ENCODE measurements at regions not wholly inside any gene's neighbourhood (a gene's known extent, or its start where the extent isn't known, plus 50 kb on each side); places are given as distances from the start of the nearest gene placed in this dataset.

- no peak overlapping the region for H3K4me3 ChIP-seq (ENCODE audit: low read length in 3 of 3)
- no peak overlapping the region for H3K9ac ChIP-seq (ENCODE audit: low read depth in 1 of 3, low read length in 3 of 3)
- no peaks in the 10 kb centered on the region for H3K36me3 ChIP-seq (ENCODE audit: control insufficient read depth in 3 of 3, insufficient read depth in 3 of 3, low read length in 3 of 3)
- no peaks in the 10 kb centered on the region for H3K27me3 ChIP-seq (ENCODE audit: control insufficient read depth in 3 of 3, insufficient read depth in 3 of 3, low read length in 3 of 3)
- H3K4me1 ChIP-seq (ENCODE audit: control insufficient read depth in 3 of 3, insufficient read depth in 3 of 3, low read length in 3 of 3): no peaks in the 10 kb centered on the region
- H3K27ac ChIP-seq (ENCODE audit: low read depth, low read length): no peak overlapping the region
- no peaks in the 10 kb centered on the region for H3K9me3 ChIP-seq (ENCODE audit: control insufficient read depth in 3 of 3, low read length in 3 of 3)
Observed at GRCh38 chr13:81473366-81473899, 1132.5 kb upstream of the SPRY2 start.

- H3K9me3 ChIP-seq (ENCODE audit: control insufficient read depth in 3 of 3, low read length in 3 of 3): no peaks in the 10 kb centered on the region
- no peaks in the 10 kb centered on the region for H3K36me3 ChIP-seq (ENCODE audit: control insufficient read depth in 3 of 3, insufficient read depth in 3 of 3, low read length in 3 of 3)
- H3K4me3 ChIP-seq (ENCODE audit: low read length in 3 of 3): no peak overlapping the region
- no peak overlapping the region for H3K27ac ChIP-seq (ENCODE audit: low read depth, low read length)
- no peak overlapping the region for H3K9ac ChIP-seq (ENCODE audit: low read depth in 1 of 3, low read length in 3 of 3)
- H3K27me3 ChIP-seq (ENCODE audit: control insufficient read depth in 3 of 3, insufficient read depth in 3 of 3, low read length in 3 of 3): no peaks in the 10 kb centered on the region
- no peaks in the 10 kb centered on the region for H3K4me1 ChIP-seq (ENCODE audit: control insufficient read depth in 3 of 3, insufficient read depth in 3 of 3, low read length in 3 of 3)
Observed at GRCh38 chr13:81458170-81458569, 1117.2 kb upstream of the SPRY2 start.

- Histone ChIP-seq H3K9me3 (ENCODE audit: control insufficient read depth in 3 of 3, low read length in 3 of 3) (no peaks in the 10 kb centered on the region), H3K9ac (ENCODE audit: low read depth in 1 of 3, low read length in 3 of 3) (no peak overlapping the region), H3K27me3 (ENCODE audit: control insufficient read depth in 3 of 3, insufficient read depth in 3 of 3, low read length in 3 of 3) (no peaks in the 10 kb centered on the region), H3K36me3 (ENCODE audit: control insufficient read depth in 3 of 3, insufficient read depth in 3 of 3, low read length in 3 of 3) (no peaks in the 10 kb centered on the region), H3K4me1 (ENCODE audit: control insufficient read depth in 3 of 3, insufficient read depth in 3 of 3, low read length in 3 of 3) (no peaks in the 10 kb centered on the region), H3K27ac (ENCODE audit: low read depth, low read length) (no peak overlapping the region), H3K4me3 (ENCODE audit: low read length in 3 of 3) (no peak overlapping the region)
Observed at GRCh38 chr13:81446441-81446840, 1105.5 kb upstream of the SPRY2 start.

GRCh38 chr13:81442904-81443303 is 1102.0 kb upstream of the SPRY2 start:
- no peaks in the 10 kb centered on the region for H3K36me3 ChIP-seq (ENCODE audit: control insufficient read depth in 3 of 3, insufficient read depth in 3 of 3, low read length in 3 of 3)
- H3K27me3 ChIP-seq (ENCODE audit: control insufficient read depth in 3 of 3, insufficient read depth in 3 of 3, low read length in 3 of 3): no peaks in the 10 kb centered on the region
- H3K4me1 ChIP-seq (ENCODE audit: control insufficient read depth in 3 of 3, insufficient read depth in 3 of 3, low read length in 3 of 3): no peaks in the 10 kb centered on the region
- no peak overlapping the region for H3K27ac ChIP-seq (ENCODE audit: low read depth, low read length)
- H3K9ac ChIP-seq (ENCODE audit: low read depth in 1 of 3, low read length in 3 of 3): no peak overlapping the region
- H3K4me3 ChIP-seq (ENCODE audit: low read length in 3 of 3): no peak overlapping the region
- H3K9me3 ChIP-seq (ENCODE audit: control insufficient read depth in 3 of 3, low read length in 3 of 3): no peaks in the 10 kb centered on the region

GRCh38 chr13:81425286-81425685 is 1084.4 kb upstream of the SPRY2 start:
- Histone ChIP-seq H3K36me3 (ENCODE audit: control insufficient read depth in 3 of 3, insufficient read depth in 3 of 3, low read length in 3 of 3) (no peaks in the 10 kb centered on the region), H3K9me3 (ENCODE audit: control insufficient read depth in 3 of 3, low read length in 3 of 3) (no peaks in the 10 kb centered on the region), H3K27ac (ENCODE audit: low read depth, low read length) (no peak overlapping the region)

GRCh38 chr13:81409284-81409683 is 1068.4 kb upstream of the SPRY2 start:
- H3K4me1 ChIP-seq (ENCODE audit: control insufficient read depth in 3 of 3, insufficient read depth in 3 of 3, low read length in 3 of 3): no peaks in the 10 kb centered on the region

More at GRCh38 chr13:81425286-81425685, 1084.4 kb upstream of the SPRY2 start:
- Histone ChIP-seq H3K4me3 (ENCODE audit: low read length in 3 of 3) (no peak overlapping the region), H3K4me1 (ENCODE audit: control insufficient read depth in 3 of 3, insufficient read depth in 3 of 3, low read length in 3 of 3) (no peaks in the 10 kb centered on the region), H3K9ac (ENCODE audit: low read depth in 1 of 3, low read length in 3 of 3) (no peak overlapping the region), H3K27me3 (ENCODE audit: control insufficient read depth in 3 of 3, insufficient read depth in 3 of 3, low read length in 3 of 3) (no peaks in the 10 kb centered on the region)

GRCh38 chr13:81408647-81409046 is 1067.7 kb upstream of the SPRY2 start:
- Histone ChIP-seq H3K4me3 (ENCODE audit: low read length in 3 of 3) (no peak overlapping the region), H3K9ac (ENCODE audit: low read depth in 1 of 3, low read length in 3 of 3) (no peak overlapping the region), H3K27me3 (ENCODE audit: control insufficient read depth in 3 of 3, insufficient read depth in 3 of 3, low read length in 3 of 3) (no peaks in the 10 kb centered on the region), H3K27ac (ENCODE audit: low read depth, low read length) (no peak overlapping the region), H3K4me1 (ENCODE audit: control insufficient read depth in 3 of 3, insufficient read depth in 3 of 3, low read length in 3 of 3) (no peaks in the 10 kb centered on the region), H3K36me3 (ENCODE audit: control insufficient read depth in 3 of 3, insufficient read depth in 3 of 3, low read length in 3 of 3) (no peaks in the 10 kb centered on the region), H3K9me3 (ENCODE audit: control insufficient read depth in 3 of 3, low read length in 3 of 3) (no peaks in the 10 kb centered on the region)

More at GRCh38 chr13:81409284-81409683, 1068.4 kb upstream of the SPRY2 start:
- Histone ChIP-seq H3K27me3 (ENCODE audit: control insufficient read depth in 3 of 3, insufficient read depth in 3 of 3, low read length in 3 of 3) (no peaks in the 10 kb centered on the region), H3K4me3 (ENCODE audit: low read length in 3 of 3) (no peak overlapping the region), H3K27ac (ENCODE audit: low read depth, low read length) (no peak overlapping the region), H3K9me3 (ENCODE audit: control insufficient read depth in 3 of 3, low read length in 3 of 3) (no peaks in the 10 kb centered on the region), H3K9ac (ENCODE audit: low read depth in 1 of 3, low read length in 3 of 3) (no peak overlapping the region), H3K36me3 (ENCODE audit: control insufficient read depth in 3 of 3, insufficient read depth in 3 of 3, low read length in 3 of 3) (no peaks in the 10 kb centered on the region)

- H3K4me1 ChIP-seq (ENCODE audit: control insufficient read depth in 3 of 3, insufficient read depth in 3 of 3, low read length in 3 of 3): no peaks in the 10 kb centered on the region
- no peak overlapping the region for H3K27ac ChIP-seq (ENCODE audit: low read depth, low read length)
- H3K9ac ChIP-seq (ENCODE audit: low read depth in 1 of 3, low read length in 3 of 3): no peak overlapping the region
- no peaks in the 10 kb centered on the region for H3K9me3 ChIP-seq (ENCODE audit: control insufficient read depth in 3 of 3, low read length in 3 of 3)
- no peaks in the 10 kb centered on the region for H3K36me3 ChIP-seq (ENCODE audit: control insufficient read depth in 3 of 3, insufficient read depth in 3 of 3, low read length in 3 of 3)
- H3K4me3 ChIP-seq (ENCODE audit: low read length in 3 of 3): no peak overlapping the region
- no peaks in the 10 kb centered on the region for H3K27me3 ChIP-seq (ENCODE audit: control insufficient read depth in 3 of 3, insufficient read depth in 3 of 3, low read length in 3 of 3)
Observed at GRCh38 chr13:81406639-81407292, 1065.8 kb upstream of the SPRY2 start.

- H3K4me1 ChIP-seq (ENCODE audit: control insufficient read depth in 3 of 3, insufficient read depth in 3 of 3, low read length in 3 of 3): no peaks in the 10 kb centered on the region
- no peak overlapping the region for H3K9ac ChIP-seq (ENCODE audit: low read depth in 1 of 3, low read length in 3 of 3)
- no peaks in the 10 kb centered on the region for H3K36me3 ChIP-seq (ENCODE audit: control insufficient read depth in 3 of 3, insufficient read depth in 3 of 3, low read length in 3 of 3)
- H3K9me3 ChIP-seq (ENCODE audit: control insufficient read depth in 3 of 3, low read length in 3 of 3): no peaks in the 10 kb centered on the region
- no peak overlapping the region for H3K27ac ChIP-seq (ENCODE audit: low read depth, low read length)
- H3K27me3 ChIP-seq (ENCODE audit: control insufficient read depth in 3 of 3, insufficient read depth in 3 of 3, low read length in 3 of 3): no peaks in the 10 kb centered on the region
- H3K4me3 ChIP-seq (ENCODE audit: low read length in 3 of 3): no peak overlapping the region
Observed at GRCh38 chr13:81406022-81406421, 1065.1 kb upstream of the SPRY2 start.

GRCh38 chr13:81396192-81396591 is 1055.3 kb upstream of the SPRY2 start:
- H3K27ac ChIP-seq (ENCODE audit: low read depth, low read length): no peak overlapping the region
- no peak overlapping the region for H3K9ac ChIP-seq (ENCODE audit: low read depth in 1 of 3, low read length in 3 of 3)
- no peaks in the 10 kb centered on the region for H3K27me3 ChIP-seq (ENCODE audit: control insufficient read depth in 3 of 3, insufficient read depth in 3 of 3, low read length in 3 of 3)
- H3K36me3 ChIP-seq (ENCODE audit: control insufficient read depth in 3 of 3, insufficient read depth in 3 of 3, low read length in 3 of 3): no peaks in the 10 kb centered on the region
- no peak overlapping the region for H3K4me3 ChIP-seq (ENCODE audit: low read length in 3 of 3)
- no peaks in the 10 kb centered on the region for H3K4me1 ChIP-seq (ENCODE audit: control insufficient read depth in 3 of 3, insufficient read depth in 3 of 3, low read length in 3 of 3)
- no peaks in the 10 kb centered on the region for H3K9me3 ChIP-seq (ENCODE audit: control insufficient read depth in 3 of 3, low read length in 3 of 3)
